Smooth muscle cell (in vitro differentiated cells): ENCODE measurements at regions not wholly inside any gene's neighbourhood (a gene's known extent, or its start where the extent isn't known, plus 50 kb on each side); places are given as distances from the start of the nearest gene placed in this dataset.

Experiments used
- DNase-seq: peaks from one replicate; lab custom pipeline; 2025; ENCODE audit not compliant: unreplicated experiment; lab: John Stamatoyannopoulos, UW
- H2AFZ ChIP-seq: fragments of 200-600 bp; sonication (generic); 2 replicates; pipeline ENCODE4 v1.6.0; 2016; ENCODE audit warnings: antibody characterized with exemption, low read depth, mild to moderate bottlenecking
- H3F3A ChIP-seq: fragments of 200-600 bp; sonication (generic); 2 replicates; pipeline ENCODE4 v1.6.0; 2017; ENCODE audit warnings: antibody characterized with exemption, low read depth
- H3K27ac ChIP-seq: fragments of 200-600 bp; sonication (generic); 2 replicates; pipeline ENCODE4 v1.5.1; 2016; ENCODE audit warnings: low read depth, mild to moderate bottlenecking
- H3K27me3 ChIP-seq: fragments of 200-600 bp; sonication (generic); 2 replicates; pipeline ENCODE4 v1.6.1; 2016; ENCODE audit warnings: low read depth, mild to moderate bottlenecking
- H3K36me3 ChIP-seq: fragments of 200-600 bp; sonication (generic); 2 replicates; pipeline ENCODE4 v1.5.1; 2016; ENCODE audit warnings: low read depth
- H3K4me1 ChIP-seq: fragments of 200-600 bp; sonication (generic); 2 replicates; pipeline ENCODE4 v1.5.1; 2016; ENCODE audit warnings: low read depth
- H3K4me2 ChIP-seq: fragments of 200-600 bp; sonication (generic); 2 replicates; pipeline ENCODE4 v1.6.0; 2016; ENCODE audit warnings: mild to moderate bottlenecking
- H3K4me3 ChIP-seq: fragments of 200-600 bp; sonication (generic); 2 replicates; pipeline ENCODE4 v1.5.1; 2016; ENCODE audit warnings: mild to moderate bottlenecking
- H3K79me2 ChIP-seq: fragments of 200-600 bp; sonication (generic); 2 replicates; pipeline ENCODE4 v1.6.0; 2016; ENCODE audit warnings: low read depth, mild to moderate bottlenecking
- H3K9ac ChIP-seq: fragments of 200-600 bp; sonication (generic); 2 replicates; pipeline ENCODE4 v1.6.0; 2016; ENCODE audit warnings: low read depth
- H3K9me3 ChIP-seq: fragments of 200-600 bp; sonication (generic); replicated peaks from 2 replicates; pipeline ENCODE4 v1.5.1; 2016; ENCODE audit warnings: low read depth
- H4K20me1 ChIP-seq: fragments of 200-600 bp; sonication (generic); 2 replicates; pipeline ENCODE4 v1.6.0; 2016; ENCODE audit warnings: low read depth
- WGBS: methylation state at CpG from one replicate; pipeline ENCODE4 v1.1.7; 2016; ENCODE audit warnings: low lambda C conversion rate; 5-methylcytosine and 5-hydroxymethylcytosine counted together
- TF ChIP-seq, protein P1 (sequence below): fragments of 200-600 bp; sonication (generic); IDR thresholded peaks from 2 replicates; pipeline ENCODE4 v1.5.1; 2017; ENCODE audit warnings: borderline replicate concordance, mild to moderate bottlenecking, antibody characterized with exemption; ENCODE audit not compliant: insufficient read depth, poor library complexity, severe bottlenecking

DNA sequence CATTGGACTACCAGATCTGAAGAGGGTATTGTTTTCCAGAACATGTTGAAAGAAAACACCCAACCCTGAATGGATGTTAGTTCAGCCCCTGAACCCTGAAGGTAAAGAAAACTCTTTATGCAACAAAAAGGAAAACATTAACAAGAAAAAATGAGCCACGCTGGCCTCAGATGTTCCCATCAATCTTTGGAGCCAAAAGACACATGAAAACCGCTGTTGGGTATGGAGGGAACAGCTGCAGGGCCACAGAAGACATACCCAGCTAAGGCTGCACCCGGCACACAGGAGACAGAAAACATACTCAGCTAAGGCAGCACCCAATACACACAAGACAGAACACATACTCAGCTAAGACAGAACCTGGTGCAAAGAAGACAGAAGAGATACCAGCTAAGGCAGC is 51.3 kb upstream of the GALNT9 start:
- Histone ChIP-seq H3K9ac (no peak overlapping the region), H3K27me3 (peaks cover 83% of the 10 kb centered on the region), H3K9me3 (no peaks in the 10 kb centered on the region), H2AFZ (no peak overlapping the region), H4K20me1 (no peaks in the 10 kb centered on the region), H3K4me3 (no peak overlapping the region), H3K4me1 (no peaks in the 10 kb centered on the region), H3K27ac (no peak overlapping the region), H3F3A (no peaks in the 10 kb centered on the region), H3K36me3 (no peaks in the 10 kb centered on the region), H3K4me2 (no peak overlapping the region), H3K79me2 (no peaks in the 10 kb centered on the region)
- no peak for DNase-seq
- WGBS, result 77% methylated on average over 3 of the region's 3 CpGs
- TF ChIP-seq, protein P1, sequence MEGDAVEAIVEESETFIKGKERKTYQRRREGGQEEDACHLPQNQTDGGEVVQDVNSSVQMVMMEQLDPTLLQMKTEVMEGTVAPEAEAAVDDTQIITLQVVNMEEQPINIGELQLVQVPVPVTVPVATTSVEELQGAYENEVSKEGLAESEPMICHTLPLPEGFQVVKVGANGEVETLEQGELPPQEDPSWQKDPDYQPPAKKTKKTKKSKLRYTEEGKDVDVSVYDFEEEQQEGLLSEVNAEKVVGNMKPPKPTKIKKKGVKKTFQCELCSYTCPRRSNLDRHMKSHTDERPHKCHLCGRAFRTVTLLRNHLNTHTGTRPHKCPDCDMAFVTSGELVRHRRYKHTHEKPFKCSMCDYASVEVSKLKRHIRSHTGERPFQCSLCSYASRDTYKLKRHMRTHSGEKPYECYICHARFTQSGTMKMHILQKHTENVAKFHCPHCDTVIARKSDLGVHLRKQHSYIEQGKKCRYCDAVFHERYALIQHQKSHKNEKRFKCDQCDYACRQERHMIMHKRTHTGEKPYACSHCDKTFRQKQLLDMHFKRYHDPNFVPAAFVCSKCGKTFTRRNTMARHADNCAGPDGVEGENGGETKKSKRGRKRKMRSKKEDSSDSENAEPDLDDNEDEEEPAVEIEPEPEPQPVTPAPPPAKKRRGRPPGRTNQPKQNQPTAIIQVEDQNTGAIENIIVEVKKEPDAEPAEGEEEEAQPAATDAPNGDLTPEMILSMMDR, result no peak

DNA sequence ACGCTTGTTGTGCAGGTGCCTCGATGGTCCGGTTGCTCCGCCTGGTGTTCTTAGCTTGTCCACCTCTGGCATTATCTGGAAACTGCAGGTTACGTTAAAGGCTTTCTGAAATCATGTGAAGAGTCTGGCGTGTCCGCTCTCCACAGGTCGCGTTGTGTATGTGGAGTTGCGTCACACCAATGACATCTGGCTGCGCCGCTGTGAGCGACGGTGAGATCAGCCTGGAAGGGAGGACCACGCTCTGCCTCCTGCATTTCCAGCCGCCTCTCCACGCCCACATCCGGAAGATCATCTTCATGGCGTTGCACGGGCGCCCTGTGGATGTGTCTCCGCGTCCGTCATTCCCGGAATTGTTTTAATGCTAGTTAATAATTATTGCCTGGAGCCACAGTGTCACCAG is 50.6 kb upstream of the GALNT9 start:
- H2AFZ ChIP-seq, result no peak overlapping the region
- H3K9ac ChIP-seq, result no peak overlapping the region
- no peak for DNase-seq
- H3K27ac ChIP-seq, result no peak overlapping the region
- no peaks in the 10 kb centered on the region for H3F3A ChIP-seq
- H3K36me3 ChIP-seq, result no peaks in the 10 kb centered on the region
- H3K79me2 ChIP-seq, result no peaks in the 10 kb centered on the region
- H3K9me3 ChIP-seq, result no peaks in the 10 kb centered on the region
- no peak overlapping the region for H3K4me3 ChIP-seq
- TF ChIP-seq, protein P1, result no peak
- no peaks in the 10 kb centered on the region for H3K4me1 ChIP-seq
- 82% methylated on average over 25 of the region's 25 CpGs for WGBS
- no peak overlapping the region for H3K4me2 ChIP-seq
- no peaks in the 10 kb centered on the region for H4K20me1 ChIP-seq
- peaks cover 82% of the 10 kb centered on the region for H3K27me3 ChIP-seq

DNA sequence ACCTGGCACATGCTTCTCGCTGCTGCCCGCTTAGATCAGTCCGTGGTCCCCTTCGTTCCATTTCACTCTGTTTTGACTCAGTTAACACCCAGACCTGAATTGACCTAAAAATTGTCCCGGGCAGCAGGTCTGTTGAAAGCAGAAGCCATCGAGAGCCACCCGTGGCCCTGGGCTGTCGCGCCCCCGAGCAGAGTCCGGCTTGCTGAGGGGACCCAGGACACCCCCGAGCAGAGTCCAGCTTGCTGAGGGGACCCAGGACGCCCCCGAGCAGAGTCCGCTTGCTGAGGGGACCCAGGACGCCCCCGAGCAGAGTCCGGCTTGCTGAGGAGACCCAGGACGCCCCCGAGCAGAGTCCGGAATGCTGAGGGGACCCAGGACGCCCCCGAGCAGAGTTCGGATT is 50.2 kb upstream of the GALNT9 start:
- Histone ChIP-seq H3K4me1 (no peaks in the 10 kb centered on the region), H3F3A (no peaks in the 10 kb centered on the region), H2AFZ (no peak overlapping the region), H3K9me3 (no peaks in the 10 kb centered on the region), H3K4me2 (no peak overlapping the region), H3K9ac (no peak overlapping the region), H3K79me2 (no peaks in the 10 kb centered on the region), H3K36me3 (no peaks in the 10 kb centered on the region), H4K20me1 (no peaks in the 10 kb centered on the region), H3K27ac (no peak overlapping the region), H3K27me3 (peaks cover 80% of the 10 kb centered on the region), H3K4me3 (no peak overlapping the region)
- no peak for DNase-seq
- TF ChIP-seq, protein P1, result no peak
- WGBS, result 93% methylated on average over 24 of the region's 24 CpGs
